Retina (tissue), 1 donor: ENCODE measurements at regions not wholly inside any gene's neighbourhood (a gene's known extent, or its start where the extent isn't known, plus 50 kb on each side); places are given as distances from the start of the nearest gene placed in this dataset.
"Not testable (repeated sequence)": the region's sequence is repeated elsewhere in the genome, so short reads cannot be mapped to it uniquely, and the experiment has no call there.

Experiments used
- DNase-seq: peaks from one replicate; pipeline ENCODE4 v3.0.0-alpha.2; 2016

DNA sequence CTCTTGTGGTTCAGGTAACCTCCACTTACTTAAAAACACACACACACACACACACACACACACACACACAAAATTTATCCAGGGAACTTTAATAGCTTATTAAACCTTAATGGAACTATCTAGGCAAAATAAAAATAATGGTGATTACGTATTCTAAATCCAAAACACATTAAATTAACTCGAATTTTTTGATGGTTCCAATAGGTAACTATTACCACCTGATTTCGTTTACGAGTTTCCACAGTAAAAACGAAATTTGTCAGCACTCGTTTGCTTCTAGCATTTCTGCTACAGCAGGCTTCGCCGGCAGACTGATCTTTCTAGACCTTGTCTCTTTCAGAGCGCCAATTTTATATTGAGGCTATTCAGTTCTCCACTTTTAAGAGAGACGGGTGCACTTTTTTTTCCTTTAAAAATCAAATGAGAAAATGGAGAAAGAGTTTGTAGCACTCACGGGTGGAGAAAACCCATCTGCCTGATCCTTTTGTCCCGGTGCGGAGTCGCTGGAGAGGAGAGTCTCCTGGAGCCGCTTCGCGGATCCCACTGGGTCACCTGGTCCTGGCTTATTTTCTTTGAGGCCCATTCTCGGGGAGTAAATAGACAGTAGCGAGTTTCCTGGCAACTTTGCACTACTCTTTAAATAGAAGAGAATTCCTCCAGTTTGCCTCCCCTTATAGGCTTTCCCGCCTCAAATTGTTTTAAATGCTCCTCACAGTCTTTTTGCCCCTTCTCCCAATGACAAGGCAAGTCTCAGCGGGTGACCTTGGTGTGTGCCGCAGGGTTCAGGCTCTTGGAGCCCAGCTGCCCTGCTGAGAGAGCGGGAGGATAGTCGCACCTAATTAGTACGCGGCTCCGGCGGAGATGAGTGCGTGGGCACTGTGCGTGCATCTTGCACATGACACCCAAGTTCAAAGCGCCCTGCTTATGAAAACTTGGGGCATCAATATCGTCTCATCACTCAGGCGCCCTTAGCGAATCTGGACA, 117.0 kb downstream of the KCNRG start:
- DNase-seq: peak; percentile 75

DNA sequence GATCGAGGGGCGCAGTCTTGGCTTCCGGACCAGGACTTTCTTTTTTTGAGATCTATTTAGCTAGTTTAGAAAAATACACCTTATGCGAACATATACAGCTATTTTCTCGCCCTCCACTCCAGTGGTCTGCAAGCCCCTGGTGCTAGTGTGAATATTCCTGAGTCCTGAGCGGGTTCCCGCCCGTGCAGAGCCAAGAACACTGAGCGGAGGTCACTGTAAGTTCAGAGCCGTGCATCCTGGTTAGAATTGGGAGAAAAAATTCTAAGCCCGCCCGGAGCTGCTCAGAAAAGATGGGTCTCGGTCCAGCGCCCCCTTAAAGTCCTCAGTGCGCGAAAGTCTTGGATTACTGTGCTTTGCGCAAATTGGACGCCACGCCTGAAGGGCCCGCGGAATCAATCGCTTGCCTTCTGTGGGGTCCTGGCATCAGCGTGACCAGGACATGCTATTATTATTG, 117.7 kb downstream of the KCNRG start:
- DNase-seq: peak; percentile 76

DNA sequence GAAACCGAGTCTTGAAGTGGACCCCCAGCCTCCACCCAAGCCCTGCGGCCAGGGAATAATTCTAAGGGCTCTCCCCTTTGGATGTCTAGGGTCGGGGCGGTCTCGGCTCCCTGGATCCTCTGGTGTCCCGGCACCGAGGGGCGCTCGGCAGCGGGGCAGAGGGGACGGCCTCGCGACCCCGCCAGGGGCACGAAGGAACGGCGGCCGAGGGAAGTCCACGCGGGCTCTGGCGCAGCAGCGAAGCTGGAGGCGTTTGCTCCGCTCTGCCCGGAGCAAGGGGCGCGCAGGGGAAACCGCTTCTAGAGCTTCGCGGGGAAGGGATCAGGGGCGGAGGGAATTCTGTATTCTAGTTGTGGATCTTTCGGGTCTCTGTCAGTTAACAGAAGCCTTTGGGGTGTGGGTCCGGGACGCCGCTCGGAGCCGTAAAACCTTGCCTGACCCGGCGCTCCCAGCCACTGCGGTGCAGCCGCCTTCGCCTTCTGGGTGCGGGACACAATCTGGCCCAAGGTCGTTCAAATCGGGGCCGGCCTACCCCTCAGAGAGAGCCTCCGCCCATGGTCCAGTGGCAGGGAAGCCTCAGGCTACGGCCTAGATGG, 118.2 kb downstream of the KCNRG start:
- DNase-seq: peak; percentile 74

DNA sequence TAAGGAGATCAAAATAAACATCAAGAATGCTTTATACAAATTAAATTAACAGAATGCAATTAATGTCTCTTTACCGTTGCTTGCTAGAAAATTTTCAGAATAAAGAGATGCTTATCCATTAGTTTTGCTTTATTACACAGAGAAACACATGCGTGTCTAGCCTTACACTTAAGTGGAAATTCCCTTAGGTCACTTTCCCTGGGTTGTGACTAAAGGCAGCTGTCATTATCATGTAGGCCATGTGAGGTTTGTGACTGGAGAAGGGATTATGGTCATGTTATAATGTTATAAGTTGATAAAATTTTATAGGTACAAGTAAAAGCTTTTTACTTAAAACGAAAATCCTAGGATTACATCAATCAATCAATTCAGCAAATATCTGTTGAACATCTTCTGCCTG, 121.0 kb downstream of the KCNRG start:
- DNase-seq: no peak

- no peak for DNase-seq
Measured at GRCh38 chr13:50136678-50137077, 121.4 kb downstream of the KCNRG start.

DNA sequence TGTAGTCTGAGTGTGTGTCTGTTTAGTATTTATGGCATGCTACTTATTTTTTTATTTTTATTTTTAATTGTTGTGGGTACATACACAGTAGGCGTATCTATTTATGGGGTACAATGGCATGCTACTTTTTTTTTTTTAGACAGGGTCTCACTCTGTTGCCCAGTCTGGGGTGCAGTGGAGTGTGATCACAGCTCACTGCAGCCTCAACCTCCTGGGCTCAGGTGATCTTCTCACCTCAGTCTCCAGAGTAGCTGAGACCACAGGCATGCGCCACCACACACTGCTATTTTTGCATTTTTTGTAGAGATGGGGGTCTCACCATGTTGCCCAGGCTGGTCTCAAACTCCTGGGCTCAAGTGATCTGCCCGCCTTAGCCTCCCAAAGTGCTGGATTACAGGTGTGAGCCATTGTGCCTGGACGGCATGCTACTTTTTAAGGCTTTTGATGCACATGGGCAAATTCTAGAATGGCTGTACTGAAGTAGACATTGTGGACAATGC, 124.2 kb downstream of the KCNRG start:
- DNase-seq: not testable (repeated sequence)

- no peak for DNase-seq
Measured at GRCh38 chr13:50140153-50140552, 124.9 kb downstream of the KCNRG start.

DNA sequence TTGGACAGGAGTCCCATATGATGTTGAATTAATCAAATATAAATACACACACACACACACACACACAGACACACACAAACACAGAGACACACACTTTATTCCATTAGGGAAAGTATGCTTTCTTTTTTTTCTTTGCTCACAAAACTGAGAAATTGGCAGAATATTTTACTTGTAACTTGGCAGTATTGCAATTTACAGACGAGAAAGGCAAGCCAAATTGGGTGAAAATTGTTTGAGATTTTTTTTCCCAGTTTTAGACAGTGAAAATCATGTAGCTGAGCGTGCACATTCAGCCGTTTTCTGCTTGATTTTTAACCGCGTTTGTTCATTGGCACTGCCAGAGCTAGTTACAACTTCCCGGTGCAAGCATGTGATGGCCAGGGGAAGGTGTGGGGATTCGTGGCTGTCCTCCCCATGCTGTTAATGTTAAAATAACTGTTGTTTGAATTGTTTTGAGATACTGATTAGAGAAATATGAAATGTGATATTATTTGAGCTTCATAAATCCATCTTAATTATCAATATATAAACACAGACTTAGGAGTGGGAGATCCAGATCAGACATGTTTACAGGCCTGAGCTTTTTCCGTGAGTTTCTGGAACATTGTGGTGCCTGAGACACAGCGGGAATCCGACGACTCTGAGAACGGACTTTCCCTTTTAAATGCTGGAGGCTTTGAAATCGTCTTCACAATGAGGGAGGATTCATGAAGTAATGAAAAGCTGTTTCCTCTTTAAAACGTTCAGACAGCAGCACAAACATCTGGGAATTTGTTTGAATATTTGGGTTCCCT, 125.5 kb downstream of the KCNRG start:
- DNase-seq: no peak

DNA sequence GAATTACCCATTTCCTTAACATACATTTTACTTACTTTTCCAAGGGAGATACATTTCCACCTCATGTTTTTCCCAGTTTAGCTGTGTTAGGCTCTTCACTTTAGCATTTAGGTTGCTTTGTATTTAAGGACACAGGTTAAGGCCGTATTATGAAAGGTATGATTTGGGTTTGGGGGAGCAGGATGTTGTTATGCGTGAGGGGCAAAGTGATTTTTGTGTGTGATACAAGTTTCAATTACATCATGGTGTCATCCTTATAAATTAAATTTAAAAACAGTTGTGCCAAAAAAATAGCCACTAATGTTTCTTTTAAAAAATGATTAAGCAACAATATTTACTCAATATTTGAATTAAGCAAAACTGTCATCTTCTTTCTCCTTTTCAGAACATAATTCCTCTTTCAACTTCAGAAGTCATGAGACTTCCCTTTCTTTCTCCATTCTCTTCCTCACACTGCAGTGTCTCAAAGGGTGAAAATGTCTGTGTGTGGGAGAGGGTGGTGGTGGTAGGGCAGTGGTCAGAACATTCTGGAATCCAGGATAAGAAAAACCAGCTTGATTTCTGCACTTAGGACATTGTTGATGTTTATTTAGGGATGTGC, 126.2 kb downstream of the KCNRG start:
- no peak for DNase-seq

- DNase-seq: no peak
Measured at GRCh38 chr13:50144246-50145160, 129.3 kb downstream of the KCNRG start.

GRCh38 chr13:50149214-50149613, 134.0 kb downstream of the KCNRG start:
- no peak for DNase-seq

- no peak for DNase-seq
Measured at GRCh38 chr13:50149932-50150331, 134.7 kb downstream of the KCNRG start.

- no peak for DNase-seq
Measured at GRCh38 chr13:50152224-50152623, 137.0 kb downstream of the KCNRG start.

GRCh38 chr13:50152655-50153309, 137.5 kb downstream of the KCNRG start:
- no peak for DNase-seq

DNA sequence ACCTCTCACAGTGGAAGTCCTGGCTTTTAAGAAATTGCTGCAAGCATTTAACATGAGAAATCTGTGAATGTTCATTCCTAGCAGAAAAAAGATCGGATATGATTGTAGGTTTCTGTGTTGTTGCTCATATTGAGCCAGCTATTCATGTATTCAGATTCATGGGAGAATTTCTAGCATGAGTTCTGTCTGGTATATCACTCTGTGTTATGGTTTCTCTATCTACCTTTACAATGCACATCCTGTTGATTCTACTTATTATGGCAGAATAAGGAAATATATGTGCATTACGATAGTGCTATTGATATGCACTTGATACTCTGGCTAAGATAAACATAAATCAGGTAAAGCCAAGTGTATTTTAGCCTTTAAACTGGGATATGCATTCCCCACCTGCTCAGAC, 138.2 kb downstream of the KCNRG start:
- DNase-seq: no peak

DNA sequence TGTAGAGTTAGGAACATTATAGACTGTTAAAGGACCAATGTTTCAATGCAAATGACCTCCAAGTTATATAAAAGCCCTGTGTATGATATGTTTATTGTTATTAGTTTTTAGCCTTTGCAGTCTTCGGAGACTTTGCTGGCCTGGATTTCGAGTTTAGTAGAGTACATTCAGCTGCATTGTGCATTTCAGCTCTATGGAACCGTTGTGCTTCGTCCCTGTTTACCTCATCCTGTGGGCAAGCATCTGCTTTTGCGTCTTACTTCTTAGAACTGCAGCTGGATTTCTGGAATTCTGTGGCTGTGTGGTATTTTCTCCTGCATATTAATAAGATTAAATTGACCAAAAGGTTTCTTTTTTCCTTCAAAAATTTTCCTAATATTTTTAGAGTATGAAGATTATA, 138.6 kb downstream of the KCNRG start:
- DNase-seq: no peak

- no peak for DNase-seq
Measured at GRCh38 chr13:50154697-50155096, 139.5 kb downstream of the KCNRG start.

GRCh38 chr13:50156140-50156539, 140.9 kb downstream of the KCNRG start:
- no peak for DNase-seq

DNA sequence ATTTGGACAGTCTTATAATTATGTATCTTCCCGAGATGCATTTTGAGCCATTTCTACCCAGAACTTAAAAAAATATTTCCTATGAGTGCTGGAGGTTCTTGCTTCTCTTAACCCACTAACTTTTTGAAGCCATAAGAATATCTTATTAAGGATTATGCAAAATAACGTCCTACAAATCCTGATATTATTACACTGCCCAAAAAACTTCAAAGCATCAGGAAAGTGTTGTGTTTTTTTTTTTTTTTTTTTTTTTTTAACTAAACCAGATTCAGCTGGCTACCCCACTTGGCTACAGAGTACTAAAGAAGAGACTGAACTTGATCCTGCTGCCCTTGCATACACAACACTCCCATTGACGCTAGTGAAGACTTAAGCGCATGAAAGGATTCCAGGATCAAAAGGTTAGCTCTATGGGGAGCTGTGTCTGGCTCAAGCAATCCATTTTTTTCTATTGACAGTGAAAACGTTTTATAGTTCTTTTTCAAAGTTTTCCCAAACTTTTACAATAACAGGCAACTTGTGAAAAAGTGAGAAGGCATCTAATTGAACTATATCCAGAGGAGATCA, 141.4 kb downstream of the KCNRG start:
- DNase-seq: no peak

GRCh38 chr13:50158385-50159165, 143.3 kb downstream of the KCNRG start:
- no peak for DNase-seq
